H1 (cell line): ENCODE measurements at regions not wholly inside any gene's neighbourhood (a gene's known extent, or its start where the extent isn't known, plus 50 kb on each side); places are given as distances from the start of the nearest gene placed in this dataset.
A peak's percentile ranks its signal among the peaks of the same experiment; 100 is the strongest.

ENCODE experiments used
- CTCF ChIA-PET: fragments of 300-600 bp; sonication (Branson Sonifier 250); formaldehyde crosslinking; loops from one replicate; lab custom pipeline; 2021; ENCODE audit not compliant: partially characterized antibody; lab: Charles Lee
- POLR2A ChIA-PET: fragments of 300-600 bp; sonication (Branson Sonifier 250); formaldehyde crosslinking; loops from one replicate; lab custom pipeline; 2021; ENCODE audit warnings: inconsistent platforms; ENCODE audit not compliant: partially characterized antibody; lab: Charles Lee
- DNase-seq, 2 experiments: peaks; one replicate each; pipeline versions ENCODE4 v3.0.0 to v3.0.0-alpha.2; 2010 to 2022; ENCODE audit warnings: low spot score in 2 of 2, low read depth in 1 of 2, mixed read lengths in 1 of 2
- FAIRE-seq: peaks from 2 replicates; lab custom pipeline; 2011; peaks lifted over from hg19 to GRCh38; lab: Jason Lieb, UNC
- H2AFZ ChIP-seq: 2 replicates; pipeline ENCODE4 v1.8.1; 2012; ENCODE audit warnings: low read length, inconsistent platforms
- H2AK5ac ChIP-seq: 2 replicates; pipeline ENCODE4 v1.6.1; 2013; ENCODE audit warnings: low read depth, low read length
- H2BK120ac ChIP-seq: replicated peaks from 2 replicates; pipeline ENCODE3; 2013; ENCODE audit warnings: low read depth, low read length, inconsistent platforms
- H2BK12ac ChIP-seq: 2 replicates; pipeline ENCODE4 v1.6.1; 2013; ENCODE audit warnings: low read depth, low read length
- H2BK15ac ChIP-seq: 2 replicates; pipeline ENCODE4 v1.6.1; 2013; ENCODE audit warnings: low read length
- H2BK20ac ChIP-seq: 2 replicates; pipeline ENCODE4 v1.6.1; 2013; ENCODE audit warnings: low read length
- H2BK5ac ChIP-seq: 2 replicates; pipeline ENCODE4 v1.6.1; 2013; ENCODE audit warnings: low read depth, low read length
- H3K14ac ChIP-seq: 2 replicates; pipeline ENCODE4 v1.6.1; 2013; ENCODE audit warnings: inconsistent platforms; ENCODE audit not compliant: insufficient read length
- H3K18ac ChIP-seq: 2 replicates; pipeline ENCODE4 v1.6.1; 2013; ENCODE audit warnings: low read length; ENCODE audit errors: extremely low read depth
- H3K23ac ChIP-seq: 2 replicates; pipeline ENCODE4 v1.6.1; 2013; ENCODE audit warnings: inconsistent platforms; ENCODE audit not compliant: insufficient read length
- H3K23me2 ChIP-seq: 2 replicates; pipeline ENCODE4 v1.6.1; 2013; ENCODE audit warnings: low read depth, low read length
- H3K27ac ChIP-seq: 2 replicates; pipeline ENCODE4 v1.6.1; 2011; ENCODE audit warnings: low read depth, low read length, inconsistent platforms
- H3K27me3 ChIP-seq, 4 experiments: replicated peaks in 1 of 4; 1 replicate in 1 of 4; 2 replicates in 3 of 4; pipeline versions ENCODE4 v1.6.1 to v1.8.1; 2011 to 2013; ENCODE audit warnings: low read length in 3 of 4, mild to moderate bottlenecking in 3 of 4, inconsistent platforms in 2 of 4, mixed read lengths in 2 of 4, moderate library complexity in 1 of 4; ENCODE audit not compliant: control insufficient read depth in 3 of 4, insufficient read depth in 3 of 4; ENCODE audit errors: extremely low read depth in 1 of 4
- H3K36me3 ChIP-seq, 4 experiments: 2 replicates each; pipeline versions ENCODE4 v1.6.1 to v1.8.1; 2011 to 2013; ENCODE audit warnings: mild to moderate bottlenecking in 4 of 4, low read length in 3 of 4, moderate library complexity in 2 of 4, control low read depth in 1 of 4, inconsistent platforms in 1 of 4; ENCODE audit not compliant: insufficient read depth in 4 of 4, control insufficient read depth in 2 of 4
- H3K4ac ChIP-seq: replicated peaks from 2 replicates; pipeline ENCODE3; 2013; ENCODE audit warnings: low read length, low read depth, mixed read lengths, inconsistent platforms; ENCODE audit not compliant: insufficient read length
- H3K4me1 ChIP-seq, 4 experiments: replicated peaks in 1 of 4; 1 replicate in 1 of 4; 2 replicates in 3 of 4; pipeline versions ENCODE4 v1.6.1 to v1.8.1; 2011 to 2013; ENCODE audit warnings: low read length in 3 of 4, inconsistent platforms in 2 of 4, mixed read lengths in 1 of 4; ENCODE audit not compliant: insufficient read depth in 4 of 4, control insufficient read depth in 3 of 4
- H3K4me2 ChIP-seq, 2 experiments: 2 replicates each; pipeline versions ENCODE4 v1.6.1 to v1.8.1; 2011 to 2013; ENCODE audit warnings: low read depth in 2 of 2, low read length in 2 of 2, control low read depth in 1 of 2, inconsistent platforms in 1 of 2, mild to moderate bottlenecking in 1 of 2; ENCODE audit not compliant: insufficient read depth in 1 of 2
- H3K4me3 ChIP-seq, 4 experiments: fragments of 200-600, 300-600 bp in 1 of 4; sonication (generic), shearing (Covaris generic), sonication (Bioruptor Twin) in 1 of 4; 2 replicates each; pipeline versions ENCODE4 v1.5.1 to v1.8.1; 2011 to 2016; ENCODE audit warnings: low read length in 4 of 4, low read depth in 3 of 4, control low read depth in 2 of 4, inconsistent platforms in 2 of 4, mild to moderate bottlenecking in 2 of 4, mixed read lengths in 1 of 4, moderate library complexity in 1 of 4; ENCODE audit not compliant: insufficient read depth in 2 of 4; ENCODE audit errors: extremely low read depth in 1 of 4
- H3K56ac ChIP-seq: replicated peaks from 2 replicates; pipeline ENCODE3; 2013; ENCODE audit warnings: low read depth, mild to moderate bottlenecking, mixed read lengths, low read length, inconsistent platforms; ENCODE audit not compliant: insufficient read length
- H3K79me1 ChIP-seq: 2 replicates; pipeline ENCODE4 v1.6.1; 2013; ENCODE audit warnings: low read depth, low read length, control low read depth
- H3K79me2 ChIP-seq, 2 experiments: 2 replicates each; pipeline versions ENCODE4 v1.6.1 to v1.8.1; 2012 to 2013; ENCODE audit warnings: low read length in 2 of 2, mild to moderate bottlenecking in 2 of 2, inconsistent platforms in 1 of 2; ENCODE audit not compliant: insufficient read depth in 2 of 2, control insufficient read depth in 1 of 2
- H3K9ac ChIP-seq, 4 experiments: replicated peaks in 1 of 4; 1 replicate in 1 of 4; 2 replicates in 3 of 4; pipeline versions ENCODE4 v1.6.1 to v1.8.1; 2011 to 2013; ENCODE audit warnings: low read depth in 3 of 4, low read length in 3 of 4, control low read depth in 2 of 4, mild to moderate bottlenecking in 2 of 4, moderate library complexity in 2 of 4, inconsistent platforms in 1 of 4; ENCODE audit errors: extremely low read depth in 1 of 4
- H3K9me3 ChIP-seq, 2 experiments: 2 replicates each; pipeline versions ENCODE4 v1.6.1 to v1.8.1; 2012 to 2013; ENCODE audit warnings: mild to moderate bottlenecking in 2 of 2, moderate library complexity in 2 of 2, control low read depth in 1 of 2, inconsistent platforms in 1 of 2, low read depth in 1 of 2, low read length in 1 of 2, mixed read lengths in 1 of 2; ENCODE audit not compliant: insufficient read depth in 2 of 2
- H4K20me1 ChIP-seq, 2 experiments: replicated peaks in 1 of 2; 2 replicates each; pipeline versions ENCODE3 to v1.8.1; 2011 to 2013; ENCODE audit warnings: inconsistent platforms in 2 of 2, low read length in 2 of 2, mild to moderate bottlenecking in 1 of 2; ENCODE audit not compliant: insufficient read depth in 2 of 2, control insufficient read depth in 1 of 2
- H4K5ac ChIP-seq: 2 replicates; pipeline ENCODE4 v1.6.1; 2013; ENCODE audit warnings: low read length, low read depth, mixed read lengths, inconsistent platforms; ENCODE audit not compliant: insufficient read length
- H4K8ac ChIP-seq: 2 replicates; pipeline ENCODE4 v1.8.0; 2013; ENCODE audit warnings: mild to moderate bottlenecking, moderate library complexity, low read length, inconsistent platforms; ENCODE audit not compliant: insufficient read depth; ENCODE audit errors: extremely low read depth
- H4K91ac ChIP-seq: replicated peaks from 2 replicates; pipeline ENCODE3; 2013; ENCODE audit warnings: low read length, mixed read lengths, inconsistent platforms; ENCODE audit not compliant: insufficient read length
- ASH2L ChIP-seq: fragments of 200-600, 300-600 bp; sonication (generic); IDR thresholded peaks from one replicate; pipeline ENCODE4 v1.7.1; 2017; ENCODE audit warnings: low read length
- CHD2 ChIP-seq: IDR thresholded peaks from 2 replicates; pipeline ENCODE4 v1.6.1; 2012; ENCODE audit warnings: low read length, improper control_type of control experiment
- CTBP2 ChIP-seq: IDR thresholded peaks from 2 replicates; pipeline ENCODE4 v1.7.0; 2011; ENCODE audit warnings: borderline replicate concordance, mild to moderate bottlenecking, moderate library complexity, mixed read lengths, low read length; ENCODE audit not compliant: insufficient read depth, insufficient read length
- MAX ChIP-seq: IDR thresholded peaks from 2 replicates; pipeline ENCODE4 v1.6.1; 2012; ENCODE audit warnings: inconsistent platforms
- NANOG ChIP-seq: IDR thresholded peaks from 2 replicates; pipeline ENCODE4 v1.6.1; 2011; ENCODE audit warnings: low read length, low read depth, mild to moderate bottlenecking, inconsistent platforms; ENCODE audit not compliant: insufficient read depth, poor library complexity, severe bottlenecking
- NRF1 ChIP-seq: IDR thresholded peaks from 2 replicates; pipeline ENCODE4 v1.6.1; 2011; ENCODE audit warnings: mild to moderate bottlenecking, low read depth, low read length, improper control_type of control experiment
- POLR2AphosphoS5 ChIP-seq: IDR thresholded peaks from 2 replicates; pipeline ENCODE4 v1.6.1; 2011; ENCODE audit warnings: low read depth, low read length
- RAD21 ChIP-seq, 2 experiments: IDR thresholded peaks in 1 of 2; conservative IDR thresholded peaks in 1 of 2; 2 replicates each; pipeline ENCODE4 v1.6.1; 2011; ENCODE audit warnings: low read depth in 2 of 2, low read length in 2 of 2, improper control_type of control experiment in 1 of 2, inconsistent platforms in 1 of 2, mild to moderate bottlenecking in 1 of 2, moderate library complexity in 1 of 2
- RBBP5 ChIP-seq: IDR thresholded peaks from 2 replicates; pipeline ENCODE4 v1.7.1; 2012; ENCODE audit warnings: low read depth, mild to moderate bottlenecking, inconsistent platforms, low read length, moderate library complexity, borderline replicate concordance
- SAP30 ChIP-seq: fragments of 300-600 bp; sonication (generic); IDR thresholded peaks from 2 replicates; pipeline ENCODE4 v1.7.1; 2012; ENCODE audit warnings: low read length, moderate library complexity, mild to moderate bottlenecking, inconsistent platforms; ENCODE audit not compliant: insufficient read depth, insufficient replicate concordance
- SP1 ChIP-seq: IDR thresholded peaks from 2 replicates; pipeline ENCODE4 v1.6.1; 2011; ENCODE audit warnings: low read depth, low read length
- TCF12 ChIP-seq: IDR thresholded peaks from 2 replicates; pipeline ENCODE4 v1.6.1; 2011; ENCODE audit warnings: low read depth, mild to moderate bottlenecking, low read length
- WGBS, 2 experiments: shearing (Covaris generic) in 1 of 2; methylation state at CpG; one replicate each; pipeline versions ENCODE4 v1.1.6 to v1.1.7; 2013 to 2015; ENCODE audit warnings: low lambda C conversion rate in 2 of 2, mixed read lengths in 2 of 2, inconsistent platforms in 1 of 2, low coverage in 1 of 2, missing lambda C conversion rate in 1 of 2; ENCODE audit not compliant: insufficient replicate concordance in 2 of 2, insufficient coverage in 1 of 2, insufficient read length in 1 of 2; ENCODE audit errors: extremely low coverage in 1 of 2, missing lambda C conversion rate in 1 of 2; 5-methylcytosine and 5-hydroxymethylcytosine counted together

GRCh38 chr4:156505341-156505955, 466.2 kb downstream of the PDGFC start:
- H4K20me1 ChIP-seq: no peaks in the 10 kb centered on the region
- H2BK120ac ChIP-seq: no peak overlapping the region
- H3K27ac ChIP-seq: no peak overlapping the region
- peak overlapping the region; percentile 58; the same call in 1 of the 2 replicates for H2AFZ ChIP-seq
- H2BK20ac ChIP-seq: no peak overlapping the region
- H4K5ac ChIP-seq: no peak overlapping the region
- no peak for FAIRE-seq
- CTCF ChIA-PET: no interaction called here
- H3K4me3 ChIP-seq: no peak overlapping the region; a peak in 1 of 8 replicates
- 75% methylated on average over 7 of the region's 12 CpGs; no CpG with 5 or more reads in 1 of the 2 experiments for WGBS, 2 experiments
- H3K56ac ChIP-seq: no peak overlapping the region
- DNase-seq: peak; percentile 19 to 52
- no peak overlapping the region for H3K14ac ChIP-seq
- H2BK15ac ChIP-seq: no peak overlapping the region
- no peak overlapping the region for H3K9ac ChIP-seq
- H3K9me3 ChIP-seq: no peaks in the 10 kb centered on the region
- H3K23me2 ChIP-seq: no peaks in the 10 kb centered on the region
- H3K4me2 ChIP-seq: peak overlapping the region in 1 of 2 experiments; percentile 41; a peak in 2 of 4 replicates
- POLR2A ChIA-PET: no interaction called here
- H2AK5ac ChIP-seq: no peak overlapping the region
- no peak overlapping the region for H3K23ac ChIP-seq
- no peaks in the 10 kb centered on the region for H3K36me3 ChIP-seq
- peaks cover 1 to 8% (median 6%) of the 10 kb centered on the region in 4 experiments; a peak in 5 of 7 replicates for H3K4me1 ChIP-seq
- no peaks in the 10 kb centered on the region for H3K27me3 ChIP-seq
- no peak overlapping the region for H3K4ac ChIP-seq
- TF ChIP-seq ASH2L (peak; percentile 84), TCF12 (peak; percentile 78; the same call in 1 of the 2 replicates), RAD21 (IDR thresholded peaks at IDR 0.05 in 1 of 2, conservative IDR thresholded peaks at IDR 0.05 in 1 of 2; ENCODE audit: low read depth in 2 of 2, low read length in 2 of 2) (peak; percentile 8 to 24; a peak in 3 of 4 replicates), POLR2AphosphoS5 (peak; percentile 27; the same call in 1 of the 2 replicates), CTBP2 (no peak), NRF1 (no peak), CHD2 (peak; percentile 43; the same call in 1 of the 2 replicates), MAX (0 out of 2 replicates have a peak, but pooled peaks have one; percentile 28), SAP30 (no peak), SP1 (peak; percentile 47; the same call in 1 of the 2 replicates), RBBP5 (peak; percentile 67; the same call in 1 of the 2 replicates), NANOG (peak; percentile 49)
- no peaks in the 10 kb centered on the region for H3K79me1 ChIP-seq
- H4K91ac ChIP-seq: no peak overlapping the region
- peak overlapping the region; percentile 75; the same call in 1 of the 2 replicates for H2BK12ac ChIP-seq
- peak overlapping the region; percentile 45; the same call in 1 of the 2 replicates for H4K8ac ChIP-seq
- peak overlapping the region; percentile 32; the same call in 1 of the 2 replicates for H3K18ac ChIP-seq
- H2BK5ac ChIP-seq: no peak overlapping the region
- H3K79me2 ChIP-seq: no peaks in the 10 kb centered on the region
